ENCODE measurements at regions not wholly inside any gene's neighbourhood (a gene's known extent, or its start where the extent isn't known, plus 50 kb on each side); places are given as distances from the start of the nearest gene placed in this dataset.

- Histone ChIP-seq H4K20me1 (ENCODE audit: control insufficient read depth, insufficient read depth, insufficient read length) (no peaks in the 10 kb centered on the region), H2BK15ac (ENCODE audit: low read depth, low read length) (no peak overlapping the region), H4K8ac (replicated peaks; ENCODE audit: insufficient read length, low read depth, low read length) (no peak overlapping the region), H3K4me1 (ENCODE audit: insufficient read depth, low read length) (peaks cover 3% of the 10 kb centered on the region), H2BK5ac (ENCODE audit: insufficient read length, low read length) (no peak overlapping the region), H4K5ac (ENCODE audit: insufficient read length, low read depth, low read length) (no peak overlapping the region), H3K79me2 (ENCODE audit: insufficient read depth, low read length) (no peaks in the 10 kb centered on the region), H3T11ph (ENCODE audit: low read length) (no peak overlapping the region), H2AFZ (ENCODE audit: low read length) (no peak overlapping the region), H3K27me3 (ENCODE audit: insufficient read depth, low read length) (peaks cover 2% of the 10 kb centered on the region; the same call in 1 of the 2 replicates), H3K79me1 (ENCODE audit: insufficient read depth, low read depth, low read length, poor library complexity, severe bottlenecking) (no peaks in the 10 kb centered on the region), H3K56ac (ENCODE audit: insufficient read length, low read depth, low read length) (no peak overlapping the region), H3K23me2 (ENCODE audit: insufficient read length, low read depth, low read length, poor library complexity, severe bottlenecking) (peaks cover 3% of the 10 kb centered on the region), H3K9me3 (ENCODE audit: control insufficient read depth, low read depth, low read length) (no peaks in the 10 kb centered on the region), H3K9ac (ENCODE audit: extremely low read depth, insufficient read length, low read length) (no peak overlapping the region), H3K18ac (ENCODE audit: insufficient read length, low read depth, low read length) (no peak overlapping the region), H3K27ac (ENCODE audit: insufficient read length, low read depth, low read length) (no peak overlapping the region), H2BK12ac (ENCODE audit: insufficient read length, low read depth, low read length) (no peak overlapping the region), H4K91ac (ENCODE audit: insufficient read length, low read depth, low read length) (no peak overlapping the region), H2AK5ac (ENCODE audit: insufficient read length, low read length) (no peak overlapping the region), H3K4ac (ENCODE audit: low read depth, low read length) (no peak overlapping the region), H2BK20ac (ENCODE audit: low read depth, low read length, poor library complexity, severe bottlenecking) (no peak overlapping the region), H3K23ac (ENCODE audit: insufficient read length, low read depth, low read length) (no peak overlapping the region), H3K14ac (ENCODE audit: insufficient read depth, low read length) (no peak overlapping the region), H2BK120ac (ENCODE audit: low read depth, low read length, poor library complexity, severe bottlenecking) (no peak overlapping the region), H3K4me2 (ENCODE audit: insufficient read depth, insufficient read length, low read length) (no peak overlapping the region)
- Mint-ChIP-seq H3K9me3 (peaks cover 6 to 8% of the 10 kb centered on the region in 2 experiments; a peak in 3 of 5 replicates), H3K4me1 (peaks cover 8 to 18% of the 10 kb centered on the region in 2 experiments), H3K4me3 (no peak overlapping the region), H3K27me3 (ENCODE audit: low read depth) (peaks cover 72% of the 10 kb centered on the region), H3K36me3 (ENCODE audit: insufficient read depth in 1 of 3, low read depth in 3 of 3) (peaks cover 0 to 5% (median 0%) of the 10 kb centered on the region in 3 experiments; a peak in 2 of 7 replicates), H3K27ac (no peak overlapping the region)
- WGBS (ENCODE audit: extremely low coverage, insufficient read length, low lambda C conversion rate) = no CpG with 5 or more reads among the region's 7 CpGs
- no peak for TF ChIP-seq CTCF (conservative IDR thresholded peaks at IDR 0.05)
- no peak for DNase-seq
These were observed 86.9 kb upstream of the FOXC1 start for GRCh38 chr6:1522779-1523178.

Data from H9 (cell line).